NCI-H1694 treated with DMSO at 0.1 percent for 48 hours (cell line): ENCODE measurements at regions not wholly inside any gene's neighbourhood (a gene's known extent, or its start where the extent isn't known, plus 50 kb on each side); places are given as distances from the start of the nearest gene placed in this dataset.
A peak's percentile ranks its signal among the peaks of the same experiment; 100 is the strongest.
"Not testable (repeated sequence)": the region's sequence is repeated elsewhere in the genome, so short reads cannot be mapped to it uniquely, and the experiment has no call there.

Source experiments
- DNase-seq: peaks from one replicate; lab custom pipeline; 2025; lab: John Stamatoyannopoulos, UW

DNA sequence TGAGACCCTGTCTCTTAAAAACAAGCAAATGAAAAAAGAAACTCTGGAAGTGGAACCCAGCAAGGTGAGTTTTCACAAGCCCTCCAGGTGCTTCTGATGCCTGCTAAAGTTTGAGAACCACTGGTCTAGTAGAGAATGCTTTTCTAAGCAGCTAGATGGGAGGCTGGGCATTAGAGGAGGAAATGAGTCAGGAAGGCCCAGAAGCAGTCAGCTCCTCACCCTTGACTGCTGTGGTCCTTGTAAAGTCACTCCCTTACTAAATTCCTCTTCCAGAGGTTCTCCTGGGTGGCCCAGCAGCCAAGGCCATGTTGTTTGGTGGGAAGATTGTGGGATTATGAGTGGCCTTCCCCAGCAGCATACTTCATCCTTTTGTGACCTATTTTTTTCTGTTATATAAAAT lies 52.0 kb upstream of the FYN start:
- no peak for DNase-seq

DNA sequence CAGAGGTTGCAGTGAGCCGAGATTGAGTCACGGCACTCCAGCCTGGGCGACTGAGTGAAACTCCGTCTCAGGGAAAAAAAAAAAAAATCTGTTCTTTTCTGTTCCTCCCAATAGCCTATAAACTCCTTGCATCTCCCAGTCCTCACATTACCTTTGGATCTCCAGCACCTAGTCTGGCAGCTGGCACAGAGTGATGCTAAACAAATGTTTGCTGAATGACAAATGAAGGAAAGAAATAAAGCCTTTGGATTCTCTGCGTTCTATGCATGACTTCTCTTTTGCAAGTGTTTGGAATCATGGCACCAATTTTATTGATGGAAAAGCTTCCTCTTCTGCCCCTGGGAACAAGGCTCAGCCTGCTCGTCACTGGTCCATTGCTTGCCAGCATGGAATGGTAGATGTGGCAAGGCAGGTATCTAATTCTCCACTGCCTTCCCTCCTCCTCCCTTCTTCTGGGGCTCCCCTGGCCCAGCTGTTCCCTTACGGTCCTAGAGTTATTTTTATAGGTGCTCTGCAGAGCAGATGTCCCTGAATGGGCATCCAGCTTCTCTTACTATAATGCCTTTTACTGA lies 53.6 kb upstream of the FYN start:
- no peak for DNase-seq

DNA sequence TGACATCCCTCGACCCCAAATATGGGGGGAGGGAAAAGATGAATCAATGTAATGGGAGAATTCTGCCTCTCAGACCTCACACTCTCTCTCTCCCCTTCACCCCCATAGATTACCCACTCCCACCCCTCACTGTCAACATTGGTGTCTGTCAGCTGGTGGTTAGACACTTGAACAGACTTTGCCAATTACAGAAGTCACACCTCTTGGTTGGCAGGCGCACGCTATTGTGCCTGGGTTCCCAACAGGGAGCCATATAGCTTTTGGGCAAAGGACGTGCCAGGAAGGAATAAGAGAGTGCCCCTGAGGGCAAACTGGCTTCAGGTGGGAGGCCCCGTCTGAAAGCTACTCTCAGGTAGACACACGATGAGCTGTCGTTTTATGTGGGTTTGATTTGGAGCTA lies 54.1 kb upstream of the FYN start:
- DNase-seq: no peak

- DNase-seq: no peak
Measured at GRCh38 chr6:111928139-111928538, 54.9 kb upstream of the FYN start.

GRCh38 chr6:111934611-111935010 lies 61.4 kb upstream of the FYN start:
- DNase-seq: not testable (repeated sequence)

- no peak for DNase-seq
Measured at GRCh38 chr6:111936718-111937117, 63.5 kb upstream of the FYN start.

- no peak for DNase-seq
Measured at GRCh38 chr6:111938710-111939109, 65.5 kb upstream of the FYN start.

DNA sequence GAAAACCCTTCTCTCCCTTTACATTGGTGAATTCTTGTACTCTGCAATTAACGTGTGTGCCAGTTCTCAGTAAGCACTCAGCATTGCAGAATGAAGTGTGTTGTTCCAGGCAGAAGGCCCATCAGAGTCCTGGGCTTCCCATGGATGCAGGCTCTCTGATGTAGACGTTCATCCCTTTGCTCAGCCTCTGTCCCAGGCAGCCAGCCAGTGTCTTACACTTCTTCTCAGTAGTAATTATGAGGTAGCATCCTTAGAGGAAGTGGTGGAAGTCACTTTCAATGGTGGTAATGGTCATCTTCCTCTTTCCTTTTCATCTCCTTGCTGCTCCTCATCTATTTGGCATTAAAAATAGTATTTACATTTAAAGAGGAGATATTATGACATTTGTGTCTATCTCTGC lies 66.7 kb upstream of the FYN start:
- no peak for DNase-seq

DNA sequence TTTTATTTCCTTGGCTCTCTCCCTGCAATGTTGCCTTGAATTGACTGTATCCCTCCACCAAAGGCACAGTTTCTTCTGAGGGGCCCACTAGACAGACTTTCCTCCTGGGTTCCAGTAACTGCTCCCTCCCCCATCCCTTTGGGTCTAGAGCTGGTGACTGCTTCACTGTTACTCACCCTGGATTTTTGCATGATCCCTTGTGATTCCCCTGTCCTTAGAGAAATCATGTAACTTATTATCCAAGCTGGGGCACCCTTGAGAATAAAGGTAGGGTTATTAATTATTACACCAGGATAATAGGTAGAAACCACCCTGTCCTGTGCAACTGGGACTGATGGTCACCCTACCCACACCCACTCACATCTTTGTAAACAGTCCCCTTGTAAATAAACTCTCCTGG lies 67.5 kb upstream of the FYN start:
- DNase-seq: no peak

- no peak for DNase-seq
Measured at GRCh38 chr6:111941686-111942330, 68.6 kb upstream of the FYN start.

DNA sequence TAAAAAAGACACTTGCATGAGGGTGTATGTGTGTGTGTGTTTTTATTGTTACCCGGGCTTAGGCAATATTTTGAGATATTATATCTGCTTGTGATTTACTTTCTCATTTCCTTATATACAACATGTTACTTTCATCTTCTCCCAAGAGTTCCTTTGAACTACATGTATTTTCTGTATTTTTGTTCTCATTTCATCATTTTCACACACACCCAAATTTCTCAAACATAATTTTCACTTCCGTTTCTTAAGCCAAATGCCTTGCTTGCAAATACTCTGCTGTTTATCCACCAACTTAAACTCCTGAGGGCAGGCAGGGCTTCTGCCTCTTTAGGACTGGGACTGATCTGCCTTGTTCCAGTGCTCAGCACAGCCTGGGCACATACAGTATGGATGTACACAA lies 69.3 kb upstream of the FYN start:
- no peak for DNase-seq

DNA sequence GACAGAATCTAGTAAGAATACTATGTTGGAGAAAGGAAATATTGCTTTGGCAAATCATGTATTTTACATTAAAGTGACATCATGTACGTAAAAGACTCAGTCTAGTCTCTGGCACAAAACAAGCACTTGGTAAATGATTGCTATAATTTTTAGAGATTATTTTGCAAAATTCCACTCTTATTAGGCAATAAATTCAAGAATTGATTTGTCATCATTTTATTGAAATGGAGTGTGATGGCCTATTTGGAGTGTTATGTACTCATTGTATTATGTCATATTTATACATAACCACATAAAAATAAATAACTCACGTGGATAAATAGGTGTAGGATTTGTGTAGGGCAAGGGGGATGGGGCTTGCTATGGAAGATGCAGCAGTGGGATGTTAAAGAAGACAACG lies 70.0 kb upstream of the FYN start:
- no peak for DNase-seq

DNA sequence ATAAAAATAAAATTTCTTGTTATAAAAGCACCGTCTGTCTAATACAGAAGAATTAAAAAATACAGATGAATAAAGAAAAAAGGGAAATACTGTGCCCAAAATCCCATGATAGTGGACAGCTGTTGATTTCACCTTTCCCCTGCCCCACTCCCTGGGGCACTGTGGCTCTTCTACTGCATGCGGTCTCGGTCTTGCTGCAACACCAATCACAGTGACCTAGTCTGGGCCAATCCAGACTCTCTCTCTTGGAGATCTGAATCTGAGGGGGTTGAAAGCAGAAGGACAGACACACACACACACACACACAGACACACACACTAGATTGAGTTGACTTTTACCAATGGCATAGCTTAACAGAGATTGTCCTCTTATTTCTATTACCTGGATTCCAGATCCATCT lies 70.5 kb upstream of the FYN start:
- DNase-seq: no peak

DNA sequence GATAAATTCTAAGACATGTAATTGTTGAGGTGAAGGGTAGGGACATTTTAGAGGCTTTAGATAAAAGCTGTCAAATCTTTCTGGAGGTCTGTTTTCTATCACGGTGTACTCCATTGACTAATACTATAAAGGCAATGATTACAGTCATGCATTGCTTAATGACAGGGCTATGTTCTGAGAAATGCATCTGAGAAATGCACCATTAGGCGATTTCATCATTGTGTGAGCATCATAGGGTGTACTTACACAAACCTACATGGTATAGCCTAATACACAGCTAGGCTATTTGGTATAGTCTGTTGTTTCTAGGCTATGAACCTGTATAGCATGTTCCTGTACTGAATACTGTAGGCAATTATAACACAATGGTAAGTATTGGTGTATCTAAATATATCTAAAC lies 71.3 kb upstream of the FYN start:
- DNase-seq: no peak

DNA sequence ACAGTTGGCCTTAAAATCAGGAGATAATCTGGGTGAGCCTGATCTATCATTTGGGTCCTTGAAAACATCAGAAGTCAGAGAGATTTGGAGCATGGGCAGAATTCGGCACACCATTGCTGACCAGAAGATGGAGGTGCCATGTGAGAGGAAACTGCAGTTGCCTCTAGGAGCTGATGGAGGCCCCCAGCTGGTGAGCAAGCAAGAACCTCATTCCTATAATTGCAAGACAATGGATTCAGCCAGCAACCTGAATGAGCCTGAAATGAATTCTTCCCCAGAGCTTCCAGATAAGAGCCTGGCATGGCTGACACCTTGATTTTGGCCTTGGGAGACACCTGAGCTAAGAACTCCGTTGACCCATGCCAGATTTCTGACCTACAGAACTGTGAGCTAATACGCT lies 76.3 kb upstream of the FYN start:
- DNase-seq: no peak

- not testable (repeated sequence) for DNase-seq
Measured at GRCh38 chr6:111949984-111950383, 76.7 kb upstream of the FYN start.

DNA sequence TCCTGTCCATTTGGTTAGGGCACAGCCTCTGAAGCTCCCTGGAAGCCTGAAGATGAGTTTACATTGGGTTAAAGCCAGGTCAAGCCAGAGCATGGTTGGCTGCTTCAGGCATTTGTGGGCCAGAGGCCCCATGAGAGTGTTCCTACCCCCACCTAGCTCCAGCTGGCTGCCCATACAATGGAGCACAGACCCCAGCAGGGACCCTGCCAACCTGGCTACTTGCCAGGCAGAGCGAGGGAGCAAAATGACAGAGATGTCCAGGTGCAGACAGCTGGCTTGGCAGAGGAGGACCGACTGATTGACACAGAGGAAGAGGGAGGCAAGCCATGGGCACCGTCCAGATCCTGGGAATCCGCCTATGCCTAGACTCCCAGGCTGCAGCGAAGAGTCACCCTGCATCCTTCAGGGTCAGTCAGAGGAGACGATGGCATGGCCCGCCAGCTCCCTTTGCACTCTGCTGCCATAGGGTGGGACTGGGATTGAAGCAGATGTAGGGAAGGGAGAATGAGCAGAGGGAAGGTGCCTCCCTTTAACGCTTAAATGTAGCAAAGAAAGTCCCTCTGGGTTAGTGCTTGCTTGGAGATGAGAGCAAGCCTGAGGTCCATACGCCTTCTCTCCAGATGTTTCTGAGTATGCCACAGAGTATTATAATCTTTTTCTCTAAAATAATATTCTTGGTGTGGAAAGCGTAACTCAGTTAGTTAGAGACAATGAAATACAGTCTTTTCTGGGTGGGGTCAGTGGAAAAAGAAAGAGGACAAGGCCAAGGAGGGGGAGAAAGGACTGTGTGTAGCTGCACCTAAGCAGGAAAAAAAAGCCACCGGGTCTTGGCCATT lies 77.6 kb upstream of the FYN start:
- DNase-seq: peak; percentile 54

- DNase-seq: no peak
Measured at GRCh38 chr6:111951497-111952085, 78.3 kb upstream of the FYN start.

DNA sequence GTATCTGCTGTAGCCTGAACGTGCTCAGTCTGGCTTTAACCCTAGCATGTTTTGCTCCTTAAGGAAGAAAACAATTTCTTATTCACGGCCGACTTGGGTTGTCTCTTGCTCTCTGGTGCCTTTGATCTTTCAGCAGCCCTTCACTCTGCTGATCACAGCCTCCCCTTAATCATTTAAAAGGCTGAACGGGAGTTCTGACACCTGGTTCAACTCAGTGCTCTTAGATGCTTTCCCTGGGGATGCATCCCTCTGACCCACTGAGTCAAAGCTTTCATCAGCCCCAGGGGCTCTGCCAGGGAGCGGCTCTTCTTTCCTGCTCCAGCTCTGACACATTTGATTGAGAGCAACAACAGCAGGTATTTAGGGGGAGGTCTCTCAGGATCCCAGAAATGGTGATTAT lies 79.0 kb upstream of the FYN start:
- DNase-seq: no peak

DNA sequence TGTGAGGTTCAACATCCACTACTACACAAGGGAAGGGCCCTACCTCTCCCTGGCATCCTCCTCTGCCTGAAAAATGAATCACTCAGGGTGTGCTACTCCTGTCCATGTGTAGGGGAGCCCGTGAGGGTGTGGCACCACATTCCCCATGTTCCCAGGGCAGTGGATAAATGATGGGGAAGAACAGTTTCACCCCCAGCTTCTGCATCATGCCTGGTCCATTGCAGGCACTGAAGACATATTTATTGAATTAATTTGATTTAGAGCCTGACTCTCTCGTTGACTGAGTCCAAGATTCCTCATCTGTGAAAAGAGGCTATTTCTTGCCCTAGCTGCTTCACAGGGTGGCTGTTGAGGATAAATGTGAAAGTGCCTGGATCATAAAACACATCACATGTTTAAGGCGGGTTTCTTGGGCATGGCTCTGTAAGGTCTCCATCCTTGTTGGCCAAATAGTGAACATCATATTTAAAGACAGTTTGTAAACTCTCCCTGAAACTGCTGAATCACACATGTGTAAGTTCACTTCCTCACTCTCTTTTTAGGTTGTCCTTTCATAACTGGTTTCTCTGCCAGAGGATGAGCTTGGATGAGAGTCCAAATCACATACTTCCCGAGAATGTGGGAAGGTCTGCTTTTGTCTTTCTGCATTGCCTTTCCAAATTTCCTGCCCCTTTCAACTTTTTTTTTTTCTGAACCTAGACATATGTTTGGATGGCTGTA lies 79.7 kb upstream of the FYN start:
- no peak for DNase-seq

DNA sequence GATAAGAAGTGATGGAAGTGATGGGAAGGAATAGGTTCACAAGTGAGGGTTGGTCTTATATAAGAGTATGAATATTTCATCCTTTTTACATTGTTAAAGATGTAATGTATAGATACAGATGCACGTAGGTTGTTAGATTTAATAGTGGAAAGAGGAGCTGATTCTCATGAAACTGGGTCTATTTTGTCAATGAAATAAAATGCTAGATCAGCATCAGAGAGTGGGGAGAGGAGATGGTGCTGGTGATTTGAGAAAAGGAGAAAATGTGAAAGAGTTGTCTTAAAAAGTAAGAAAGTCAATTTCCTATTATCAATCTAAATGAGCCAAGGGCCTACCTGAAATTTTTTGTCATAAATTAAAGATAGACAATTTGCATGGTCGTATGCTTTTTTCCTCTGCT lies 82.8 kb upstream of the FYN start:
- DNase-seq: no peak

GRCh38 chr6:111957623-111958315 lies 84.5 kb upstream of the FYN start:
- DNase-seq: no peak
